Progenitor cell of endocrine pancreas (in vitro differentiated cells): ENCODE measurements at regions not wholly inside any gene's neighbourhood (a gene's known extent, or its start where the extent isn't known, plus 50 kb on each side); places are given as distances from the start of the nearest gene placed in this dataset.
"Not testable (repeated sequence)": the region's sequence is repeated elsewhere in the genome, so short reads cannot be mapped to it uniquely, and the experiment has no call there.

Experiments used
- DNase-seq: peaks from one replicate; pipeline ENCODE4 v3.0.0; 2021; ENCODE audit warnings: low spot score; ENCODE audit not compliant: unreplicated experiment
- H3K27ac Mint-ChIP-seq: 2 replicates; pipeline ENCODE4 v1.8.0; 2021; ENCODE audit warnings: mild to moderate bottlenecking, moderate library complexity, mixed read lengths
- H3K27me3 Mint-ChIP-seq: 2 replicates; pipeline ENCODE4 v1.8.0; 2021; ENCODE audit warnings: mixed read lengths
- H3K36me3 Mint-ChIP-seq: 2 replicates; pipeline ENCODE4 v1.8.0; 2022; ENCODE audit warnings: mixed read lengths; ENCODE audit not compliant: insufficient read depth
- H3K4me1 Mint-ChIP-seq: 2 replicates; pipeline ENCODE4 v1.8.0; 2021; ENCODE audit warnings: low read depth, mixed read lengths
- H3K4me3 Mint-ChIP-seq: 2 replicates; pipeline ENCODE4 v1.8.0; 2021; ENCODE audit warnings: low read depth, mild to moderate bottlenecking, moderate library complexity, mixed read lengths
- H3K9me3 Mint-ChIP-seq: 2 replicates; pipeline ENCODE4 v1.8.0; 2021; ENCODE audit warnings: low read depth, mixed read lengths

GRCh38 chr17:30731210-30732132 lies 93.0 kb downstream of the CRLF3 start:
- H3K27me3 Mint-ChIP-seq, H3K9me3 Mint-ChIP-seq, H3K36me3 Mint-ChIP-seq: not testable (repeated sequence)
- Mint-ChIP-seq H3K27ac (peak overlapping the region; percentile 99), H3K4me1 (peaks cover 17% of the 10 kb centered on the region), H3K4me3 (peak overlapping the region; percentile 95)
- DNase-seq = peak; percentile 71

- not testable (repeated sequence) for H3K9me3 Mint-ChIP-seq, H3K36me3 Mint-ChIP-seq, DNase-seq, H3K27me3 Mint-ChIP-seq
- peak overlapping the region; percentile 88 for H3K27ac Mint-ChIP-seq
- H3K4me3 Mint-ChIP-seq = peak overlapping the region; percentile 95
- peaks cover 17% of the 10 kb centered on the region for H3K4me1 Mint-ChIP-seq
Observed at GRCh38 chr17:30730837-30731209, 93.7 kb downstream of the CRLF3 start.

- not testable (repeated sequence) for DNase-seq, H3K9me3 Mint-ChIP-seq, H3K27me3 Mint-ChIP-seq, H3K36me3 Mint-ChIP-seq
- Mint-ChIP-seq H3K27ac (peak overlapping the region; percentile 88), H3K4me3 (peak overlapping the region; percentile 95), H3K4me1 (peaks cover 14% of the 10 kb centered on the region)
Observed at GRCh38 chr17:30730171-30730836, 94.2 kb downstream of the CRLF3 start.

- not testable (repeated sequence) for H3K27me3 Mint-ChIP-seq
Observed at GRCh38 chr17:30729471-30730170, 94.9 kb downstream of the CRLF3 start.

GRCh38 chr17:30727517-30727916 lies 97.0 kb downstream of the CRLF3 start:
- H3K27me3 Mint-ChIP-seq, H3K4me1 Mint-ChIP-seq, H3K36me3 Mint-ChIP-seq, H3K4me3 Mint-ChIP-seq, H3K9me3 Mint-ChIP-seq, H3K27ac Mint-ChIP-seq, DNase-seq: not testable (repeated sequence)

More at GRCh38 chr17:30729471-30730170, 94.9 kb downstream of the CRLF3 start:
- not testable (repeated sequence) for H3K9me3 Mint-ChIP-seq, DNase-seq, H3K36me3 Mint-ChIP-seq
- Mint-ChIP-seq H3K27ac (peak overlapping the region; percentile 88), H3K4me3 (peak overlapping the region; percentile 95), H3K4me1 (peaks cover 12% of the 10 kb centered on the region)

- H3K9me3 Mint-ChIP-seq, H3K4me1 Mint-ChIP-seq, H3K27ac Mint-ChIP-seq, H3K27me3 Mint-ChIP-seq, H3K4me3 Mint-ChIP-seq, H3K36me3 Mint-ChIP-seq, DNase-seq: not testable (repeated sequence)
Observed at GRCh38 chr17:30726734-30727133, 97.8 kb downstream of the CRLF3 start.

GRCh38 chr17:30726310-30726709 lies 98.2 kb downstream of the CRLF3 start:
- H3K4me3 Mint-ChIP-seq, H3K27ac Mint-ChIP-seq, H3K4me1 Mint-ChIP-seq, H3K36me3 Mint-ChIP-seq, H3K27me3 Mint-ChIP-seq, DNase-seq, H3K9me3 Mint-ChIP-seq: not testable (repeated sequence)

GRCh38 chr17:30724034-30724650 lies 100.3 kb downstream of the CRLF3 start:
- not testable (repeated sequence) for H3K36me3 Mint-ChIP-seq, H3K27me3 Mint-ChIP-seq, H3K4me1 Mint-ChIP-seq, H3K4me3 Mint-ChIP-seq, H3K9me3 Mint-ChIP-seq, DNase-seq
- H3K27ac Mint-ChIP-seq = peak overlapping the region; percentile 29

GRCh38 chr17:30722114-30722780 lies 102.2 kb downstream of the CRLF3 start:
- DNase-seq = peak; percentile 5
- H3K36me3 Mint-ChIP-seq, H3K27ac Mint-ChIP-seq, H3K27me3 Mint-ChIP-seq, H3K4me1 Mint-ChIP-seq, H3K4me3 Mint-ChIP-seq, H3K9me3 Mint-ChIP-seq: not testable (repeated sequence)

- peak; percentile 3 for DNase-seq
Observed at GRCh38 chr17:30720971-30721370, 103.5 kb downstream of the CRLF3 start.

More at GRCh38 chr17:30720971-30721370, 103.5 kb downstream of the CRLF3 start:
- H3K27me3 Mint-ChIP-seq, H3K4me3 Mint-ChIP-seq, H3K4me1 Mint-ChIP-seq, H3K9me3 Mint-ChIP-seq, H3K27ac Mint-ChIP-seq, H3K36me3 Mint-ChIP-seq: not testable (repeated sequence)
